Upper lobe of left lung (tissue), 6 donors: ENCODE measurements at regions not wholly inside any gene's neighbourhood (a gene's known extent, or its start where the extent isn't known, plus 50 kb on each side); places are given as distances from the start of the nearest gene placed in this dataset.

Experiments used
- ATAC-seq, 2 donors: fragments of 200-7000 bp; cut with Tn5 transposase; one replicate each; pipeline ENCODE4 v1.9.1; 2022; ENCODE audit warnings: mild to moderate bottlenecking in 2 of 2, moderate library complexity in 2 of 2; ENCODE audit not compliant: low FRiP score in 2 of 2
- DNase-seq, 2 donors: peaks; one replicate each; pipeline ENCODE4 v3.0.0-alpha.2; 2019 to 2020
- H3K27ac ChIP-seq, 4 donors: fragments of 200-600 bp; sonication (generic); one replicate each; pipeline ENCODE4 v1.5.1; 2016 to 2019
- H3K27me3 ChIP-seq, 4 donors: fragments of 200-600 bp; sonication (generic); one replicate each; pipeline ENCODE4 v1.5.1; 2017 to 2019
- H3K36me3 ChIP-seq, 4 donors: fragments of 200-600 bp; sonication (generic); one replicate each; pipeline ENCODE4 v1.5.1; 2016 to 2019
- H3K4me1 ChIP-seq, 4 donors: fragments of 200-600 bp; sonication (generic); one replicate each; pipeline ENCODE4 v1.5.1; 2018 to 2019
- H3K4me3 ChIP-seq, 4 donors: fragments of 200-600 bp; sonication (generic); one replicate each; pipeline ENCODE4 v1.5.1; 2017 to 2019; ENCODE audit warnings: mild to moderate bottlenecking in 2 of 4, moderate library complexity in 1 of 4
- H3K9me3 ChIP-seq, 4 donors: fragments of 200-600 bp; sonication (generic); one replicate each; pipeline ENCODE4 v1.5.1; 2018 to 2019
- EP300 ChIP-seq, 4 donors: sonication (generic); formaldehyde crosslinking; IDR thresholded peaks; one replicate each; pipeline ENCODE4 v1.5.1; 2017; ENCODE audit warnings: antibody characterized with exemption in 4 of 4, control low read depth in 2 of 4
- POLR2A ChIP-seq, 4 donors: fragments of 450-650 bp; IDR thresholded peaks; one replicate each; pipeline ENCODE4 v1.5.1; 2016 to 2017; ENCODE audit warnings: antibody characterized with exemption in 4 of 4, mild to moderate bottlenecking in 2 of 4
- POLR2AphosphoS5 ChIP-seq, 2 donors: sonication (generic); formaldehyde crosslinking; IDR thresholded peaks; one replicate each; pipeline ENCODE4 v1.5.1; 2017; ENCODE audit warnings: antibody characterized with exemption in 2 of 2
- WGBS, 2 donors: methylation state at CpG; one replicate each; pipeline ENCODE4 v1.1.5; 2017 to 2018; 5-methylcytosine and 5-hydroxymethylcytosine counted together
- TF ChIP-seq, protein P1 (sequence below), 6 experiments: fragments of 450-650 bp in 4 of 6; fragments of 200-600 bp in 2 of 6; sonication (generic) in 2 of 6; IDR thresholded peaks; one replicate each; pipeline ENCODE4 v1.5.1; 2016 to 2019; ENCODE audit warnings: antibody characterized with exemption in 6 of 6
- donor health status: DM: no; HTN: no; CAD: no; lungs with moderate emphysema.
- donor health status: DM: no; HTN: yes; CAD: no; lungs with severe emphysema.

DNA sequence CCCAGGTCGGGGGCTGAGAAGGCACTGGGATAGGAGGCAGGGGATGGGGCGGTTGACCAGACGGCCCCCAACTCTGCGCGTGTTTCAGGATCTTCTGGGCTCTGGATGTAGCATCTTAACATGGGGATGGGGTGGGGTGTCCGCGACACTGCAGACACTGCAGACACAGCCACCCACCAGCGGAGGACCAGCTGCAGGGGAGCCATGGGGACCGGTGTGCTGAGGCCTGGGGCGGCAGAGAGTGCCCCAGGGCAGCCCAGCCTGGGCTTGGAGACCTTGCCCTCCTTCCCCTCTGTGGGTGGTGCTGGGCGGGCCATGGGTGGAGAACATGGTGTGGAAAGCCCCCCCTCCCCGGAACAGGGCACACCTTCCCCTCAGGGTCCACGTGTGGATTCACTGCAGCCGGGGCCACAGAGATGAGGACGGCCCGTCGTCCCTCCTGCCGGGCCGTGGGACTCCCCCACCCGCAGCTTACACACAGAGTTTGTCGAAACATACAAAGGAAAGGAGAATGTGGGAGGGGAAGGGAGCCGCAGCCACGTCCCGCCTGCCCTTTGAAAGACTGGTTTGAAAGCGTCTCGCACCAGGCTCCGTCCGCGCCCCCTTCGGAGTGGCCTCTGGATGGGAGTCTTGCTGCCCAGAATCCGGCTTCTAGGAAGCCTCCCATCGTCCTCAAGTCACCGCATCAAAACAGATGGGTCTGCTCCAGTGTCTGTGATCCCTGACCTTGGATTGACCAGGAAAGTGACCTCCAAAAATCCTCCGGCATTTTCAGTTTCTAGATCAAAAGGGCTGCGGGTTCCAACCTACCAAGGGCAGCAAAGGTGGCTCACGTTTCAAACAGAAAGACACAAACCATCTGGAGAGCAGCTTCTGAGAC lies 91.5 kb upstream of the TCERG1L start:
- no peak for TF ChIP-seq EP300 (IDR thresholded peaks at IDR 0.05)
- TF ChIP-seq POLR2A (IDR thresholded peaks at IDR 0.05): no peak
- TF ChIP-seq, protein P1, sequence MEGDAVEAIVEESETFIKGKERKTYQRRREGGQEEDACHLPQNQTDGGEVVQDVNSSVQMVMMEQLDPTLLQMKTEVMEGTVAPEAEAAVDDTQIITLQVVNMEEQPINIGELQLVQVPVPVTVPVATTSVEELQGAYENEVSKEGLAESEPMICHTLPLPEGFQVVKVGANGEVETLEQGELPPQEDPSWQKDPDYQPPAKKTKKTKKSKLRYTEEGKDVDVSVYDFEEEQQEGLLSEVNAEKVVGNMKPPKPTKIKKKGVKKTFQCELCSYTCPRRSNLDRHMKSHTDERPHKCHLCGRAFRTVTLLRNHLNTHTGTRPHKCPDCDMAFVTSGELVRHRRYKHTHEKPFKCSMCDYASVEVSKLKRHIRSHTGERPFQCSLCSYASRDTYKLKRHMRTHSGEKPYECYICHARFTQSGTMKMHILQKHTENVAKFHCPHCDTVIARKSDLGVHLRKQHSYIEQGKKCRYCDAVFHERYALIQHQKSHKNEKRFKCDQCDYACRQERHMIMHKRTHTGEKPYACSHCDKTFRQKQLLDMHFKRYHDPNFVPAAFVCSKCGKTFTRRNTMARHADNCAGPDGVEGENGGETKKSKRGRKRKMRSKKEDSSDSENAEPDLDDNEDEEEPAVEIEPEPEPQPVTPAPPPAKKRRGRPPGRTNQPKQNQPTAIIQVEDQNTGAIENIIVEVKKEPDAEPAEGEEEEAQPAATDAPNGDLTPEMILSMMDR (IDR thresholded peaks at IDR 0.05): no peak
- no peak for TF ChIP-seq POLR2AphosphoS5 (IDR thresholded peaks at IDR 0.05)
- 56 to 68% methylated on average over 17 to 36 of the region's 36 CpGs for WGBS, 2 donors
- H3K4me1 ChIP-seq: no peaks in the 10 kb centered on the region
- no peaks in the 10 kb centered on the region for H3K27me3 ChIP-seq
- no peaks in the 10 kb centered on the region for H3K36me3 ChIP-seq
- H3K4me3 ChIP-seq: no peak overlapping the region
- ATAC-seq (no peak), DNase-seq (peak in 1 of 2 donors; percentile 76)
- no peaks in the 10 kb centered on the region for H3K9me3 ChIP-seq
- no peak overlapping the region for H3K27ac ChIP-seq

DNA sequence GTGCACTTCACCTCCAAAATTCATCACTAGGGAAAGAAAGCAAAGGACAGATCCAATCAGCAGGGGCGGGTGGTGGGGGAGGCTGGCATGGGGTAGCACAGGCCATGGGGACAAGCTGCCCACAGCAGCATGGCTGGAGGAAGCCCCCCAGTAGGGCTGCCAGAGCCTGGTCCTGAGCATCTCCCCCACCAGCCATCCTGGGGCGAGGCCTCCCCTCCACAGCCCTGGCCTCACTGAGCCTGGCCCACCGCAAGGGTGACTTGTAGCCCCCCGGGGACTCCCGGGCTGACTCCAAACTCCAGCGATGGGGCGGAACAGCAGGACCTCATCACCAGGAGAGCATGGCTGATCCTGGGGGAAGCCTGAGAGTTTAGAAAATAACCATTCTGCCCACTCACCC lies 92.4 kb upstream of the TCERG1L start:
- Histone ChIP-seq H3K4me3 (no peak overlapping the region), H3K27me3 (no peaks in the 10 kb centered on the region), H3K27ac (no peak overlapping the region), H3K4me1 (no peaks in the 10 kb centered on the region), H3K9me3 (no peaks in the 10 kb centered on the region), H3K36me3 (no peaks in the 10 kb centered on the region)
- WGBS, 2 donors: 56 to 82% methylated on average over 3 to 7 of the region's 7 CpGs
- TF ChIP-seq EP300 (IDR thresholded peaks at IDR 0.05): no peak
- peak in 1 of 2 donors; percentile 42 for DNase-seq
- no peak for ATAC-seq

DNA sequence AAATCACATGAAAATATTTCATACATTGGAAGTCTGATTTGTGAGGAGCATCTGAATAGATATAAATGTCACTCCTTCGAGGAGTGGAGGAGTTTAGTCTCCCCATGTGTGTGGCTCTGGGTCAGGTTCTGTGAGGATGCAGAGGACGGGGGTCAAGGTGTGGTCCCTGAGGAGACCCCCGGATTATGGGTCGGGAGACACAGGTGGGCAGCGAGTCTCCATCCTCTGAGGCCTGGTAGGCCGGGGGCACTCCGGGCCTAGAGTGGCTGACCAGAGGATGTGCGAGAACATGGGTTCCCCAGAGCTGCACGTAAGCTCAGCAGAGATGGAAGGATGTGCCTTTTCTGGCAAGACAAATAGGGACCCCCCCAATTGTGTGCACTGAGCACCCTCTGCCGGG lies 93.4 kb upstream of the TCERG1L start:
- ATAC-seq (no peak), DNase-seq (peak in 1 of 2 donors; percentile 38)
- Histone ChIP-seq H3K36me3 (no peaks in the 10 kb centered on the region), H3K4me1 (no peaks in the 10 kb centered on the region), H3K27ac (no peak overlapping the region), H3K9me3 (no peaks in the 10 kb centered on the region), H3K27me3 (no peaks in the 10 kb centered on the region), H3K4me3 (no peak overlapping the region)
- WGBS, 2 donors: 93 to 94% methylated on average over 5 to 10 of the region's 10 CpGs
- TF ChIP-seq POLR2AphosphoS5 (IDR thresholded peaks at IDR 0.05) (no peak), EP300 (IDR thresholded peaks at IDR 0.05) (no peak), POLR2A (IDR thresholded peaks at IDR 0.05) (no peak)
- TF ChIP-seq, protein P1 (IDR thresholded peaks at IDR 0.05): no peak

DNA sequence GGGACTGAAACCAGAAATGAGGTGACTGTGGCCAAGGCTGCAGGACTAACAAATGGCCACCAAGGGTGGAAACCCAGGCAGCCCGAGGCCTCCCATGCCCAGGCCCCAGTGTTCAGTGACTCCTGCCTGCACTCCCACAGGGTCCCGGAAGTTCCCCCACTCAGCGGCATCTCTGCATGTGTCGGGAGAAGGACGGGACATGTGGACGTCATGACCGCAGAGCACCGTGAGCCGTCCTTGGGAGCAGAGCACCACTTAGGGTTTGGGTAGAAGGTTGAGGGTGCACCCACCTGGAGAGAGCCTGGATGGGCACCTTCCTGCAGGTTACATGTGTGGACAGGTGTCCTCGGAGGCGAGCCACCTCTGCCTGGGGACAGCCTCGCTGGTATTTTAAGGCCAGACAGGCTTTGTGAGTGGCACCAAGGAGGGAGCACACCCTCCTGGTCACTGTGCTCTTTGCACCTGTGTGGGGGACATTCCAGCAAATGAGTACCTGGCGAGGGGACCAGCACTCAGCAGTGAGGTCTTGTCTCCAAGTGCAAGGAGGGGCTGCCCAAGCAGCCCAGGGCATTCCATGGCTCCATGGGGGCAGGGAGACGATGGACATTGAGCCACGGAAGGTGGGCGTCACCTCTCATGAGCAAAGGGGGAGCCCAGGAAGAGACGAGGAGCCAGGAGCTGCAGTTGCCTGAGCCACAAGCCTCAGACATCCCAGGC lies 95.3 kb upstream of the TCERG1L start:
- Histone ChIP-seq H3K4me3 (no peak overlapping the region), H3K27me3 (no peaks in the 10 kb centered on the region), H3K27ac (no peak overlapping the region), H3K9me3 (no peaks in the 10 kb centered on the region), H3K4me1 (no peaks in the 10 kb centered on the region), H3K36me3 (no peaks in the 10 kb centered on the region)
- DNase-seq (peak in 1 of 2 donors; percentile 48), ATAC-seq (peak in 1 of 2 donors; percentile 5)
- 84 to 89% methylated on average over 8 to 17 of the region's 17 CpGs for WGBS, 2 donors
- TF ChIP-seq POLR2A (IDR thresholded peaks at IDR 0.05): no peak
- TF ChIP-seq EP300 (IDR thresholded peaks at IDR 0.05): no peak
- TF ChIP-seq, protein P1 (IDR thresholded peaks at IDR 0.05): no peak
- TF ChIP-seq POLR2AphosphoS5 (IDR thresholded peaks at IDR 0.05): no peak

DNA sequence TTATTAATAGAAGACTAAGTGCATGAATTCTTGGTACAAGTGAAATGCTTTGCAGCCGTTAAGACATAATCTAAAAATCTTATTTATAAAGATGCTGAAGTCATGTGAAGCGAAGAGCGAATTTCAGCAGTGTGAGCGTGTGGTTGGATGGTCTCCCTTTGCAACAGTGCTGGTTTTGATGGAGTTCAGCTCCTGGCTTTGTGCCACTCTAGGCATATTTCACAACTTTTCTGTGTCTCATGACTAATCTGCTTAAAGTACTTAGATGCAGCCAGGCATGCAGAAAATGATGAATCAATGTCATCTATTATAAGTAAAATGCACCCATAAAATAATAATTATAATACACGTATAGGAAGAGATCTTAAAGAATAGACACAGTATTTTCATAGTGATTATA lies 107.2 kb upstream of the TCERG1L start:
- no peak for TF ChIP-seq EP300 (IDR thresholded peaks at IDR 0.05)
- TF ChIP-seq POLR2A (IDR thresholded peaks at IDR 0.05): no peak
- TF ChIP-seq, protein P1 (IDR thresholded peaks at IDR 0.05): no peak
- TF ChIP-seq POLR2AphosphoS5 (IDR thresholded peaks at IDR 0.05): no peak
- ATAC-seq: no peak
- H3K27ac ChIP-seq: no peak overlapping the region
- no peak overlapping the region for H3K4me3 ChIP-seq
- no peaks in the 10 kb centered on the region for H3K4me1 ChIP-seq
- WGBS, 2 donors: 81 to 86% methylated on average over 5 of the region's 5 CpGs
- DNase-seq: no peak
- no peaks in the 10 kb centered on the region for H3K27me3 ChIP-seq
- H3K9me3 ChIP-seq: peaks cover 0 to 3% (median 0%) of the 10 kb centered on the region in 4 donors
- H3K36me3 ChIP-seq: no peaks in the 10 kb centered on the region
